ENCODE measurements at regions not wholly inside any gene's neighbourhood (a gene's known extent, or its start where the extent isn't known, plus 50 kb on each side); places are given as distances from the start of the nearest gene placed in this dataset.

GRCh38 chr13:106349080-106349931, 186.2 kb downstream of the EFNB2 start:
- DNase-seq = no peak

GRCh38 chr13:106348075-106348840, 187.2 kb downstream of the EFNB2 start:
- DNase-seq = no peak

GRCh38 chr13:106344342-106344741, 191.1 kb downstream of the EFNB2 start:
- no peak for DNase-seq

GRCh38 chr13:106343836-106344235, 191.6 kb downstream of the EFNB2 start:
- no peak for DNase-seq

- no peak for DNase-seq
Observed at GRCh38 chr13:106340249-106340648, 195.2 kb downstream of the EFNB2 start.

- no peak for DNase-seq
Observed at GRCh38 chr13:106337096-106337850, 198.2 kb downstream of the EFNB2 start.

GRCh38 chr13:106336668-106337067, 198.8 kb downstream of the EFNB2 start:
- no peak for DNase-seq

GRCh38 chr13:106332621-106333020, 202.8 kb downstream of the EFNB2 start:
- no peak for DNase-seq

- DNase-seq = no peak
Observed at GRCh38 chr13:106331116-106331515, 204.3 kb downstream of the EFNB2 start.

- no peak for DNase-seq
Observed at GRCh38 chr13:106329941-106330340, 205.5 kb downstream of the EFNB2 start.

GRCh38 chr13:106326751-106327150, 208.7 kb downstream of the EFNB2 start:
- DNase-seq = no peak

GRCh38 chr13:106324444-106324843, 211.0 kb downstream of the EFNB2 start:
- no peak for DNase-seq

- DNase-seq = no peak
Observed at GRCh38 chr13:106322628-106323027, 212.8 kb downstream of the EFNB2 start.

- DNase-seq = peak; percentile 1
Observed at GRCh38 chr13:106318941-106319411, 216.5 kb downstream of the EFNB2 start.

- no peak for DNase-seq
Observed at GRCh38 chr13:106314417-106314816, 221.0 kb downstream of the EFNB2 start.

- DNase-seq = no peak
Observed at GRCh38 chr13:106311004-106311403, 224.5 kb downstream of the EFNB2 start.

GRCh38 chr13:106310291-106310865, 225.1 kb downstream of the EFNB2 start:
- DNase-seq = no peak

- no peak for DNase-seq
Observed at GRCh38 chr13:106306748-106307277, 228.6 kb downstream of the EFNB2 start.

GRCh38 chr13:106302843-106303242, 232.6 kb downstream of the EFNB2 start:
- no peak for DNase-seq

- no peak for DNase-seq
Observed at GRCh38 chr13:106302011-106302410, 233.5 kb downstream of the EFNB2 start.

- DNase-seq = peak; percentile 9
Observed at GRCh38 chr13:106299621-106300020, 235.8 kb downstream of the EFNB2 start.

GRCh38 chr13:106297283-106297682, 238.2 kb downstream of the EFNB2 start:
- DNase-seq = no peak

GRCh38 chr13:106296723-106297122, 238.7 kb downstream of the EFNB2 start:
- no peak for DNase-seq

Data from MV-4-11 (cell line).